Activated CD4-positive, alpha-beta T cell treated with anti-CD3 and anti-CD28 coated beads for 48 hours (primary cell): ENCODE measurements at regions not wholly inside any gene's neighbourhood (a gene's known extent, or its start where the extent isn't known, plus 50 kb on each side); places are given as distances from the start of the nearest gene placed in this dataset.
"Not testable (repeated sequence)": the region's sequence is repeated elsewhere in the genome, so short reads cannot be mapped to it uniquely, and the experiment has no call there.

ENCODE experiments used
- DNase-seq: peaks from one replicate; pipeline ENCODE4 v3.0.0-alpha.2; 2020

DNA sequence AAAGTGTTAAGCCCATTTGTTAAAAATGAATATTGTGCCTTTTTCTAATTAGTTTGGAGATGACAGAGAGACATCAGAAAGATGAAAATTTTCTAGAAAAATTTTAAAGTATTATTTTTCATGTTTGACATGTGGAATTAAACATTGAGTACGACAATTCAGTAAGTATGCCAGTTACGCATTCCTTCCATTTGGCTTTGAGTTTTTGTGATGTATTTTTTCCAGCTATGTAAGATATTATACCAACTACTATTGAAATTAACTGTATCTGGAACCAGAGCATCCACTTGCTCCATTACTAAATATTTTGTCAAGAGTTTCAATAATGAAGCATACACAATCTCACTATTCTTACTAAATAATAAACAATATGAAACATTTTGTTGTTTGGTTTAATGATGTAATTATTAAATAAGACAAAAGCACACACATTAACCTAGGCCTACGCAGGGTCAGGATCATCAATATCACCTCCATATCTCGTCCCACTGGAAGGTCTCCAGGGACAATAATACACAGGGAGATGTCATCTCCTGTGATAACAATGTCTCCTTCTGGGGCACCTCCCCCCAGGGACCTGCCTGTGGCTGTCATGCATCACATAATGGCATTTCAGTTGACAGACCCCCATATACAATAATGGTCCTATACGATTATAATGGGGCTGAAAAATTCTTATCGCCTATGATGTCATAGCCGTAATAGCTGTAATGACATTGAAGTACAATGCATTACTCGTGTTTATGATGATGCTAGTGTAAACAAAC is 274.1 kb downstream of the REEP3 start:
- no peak for DNase-seq

DNA sequence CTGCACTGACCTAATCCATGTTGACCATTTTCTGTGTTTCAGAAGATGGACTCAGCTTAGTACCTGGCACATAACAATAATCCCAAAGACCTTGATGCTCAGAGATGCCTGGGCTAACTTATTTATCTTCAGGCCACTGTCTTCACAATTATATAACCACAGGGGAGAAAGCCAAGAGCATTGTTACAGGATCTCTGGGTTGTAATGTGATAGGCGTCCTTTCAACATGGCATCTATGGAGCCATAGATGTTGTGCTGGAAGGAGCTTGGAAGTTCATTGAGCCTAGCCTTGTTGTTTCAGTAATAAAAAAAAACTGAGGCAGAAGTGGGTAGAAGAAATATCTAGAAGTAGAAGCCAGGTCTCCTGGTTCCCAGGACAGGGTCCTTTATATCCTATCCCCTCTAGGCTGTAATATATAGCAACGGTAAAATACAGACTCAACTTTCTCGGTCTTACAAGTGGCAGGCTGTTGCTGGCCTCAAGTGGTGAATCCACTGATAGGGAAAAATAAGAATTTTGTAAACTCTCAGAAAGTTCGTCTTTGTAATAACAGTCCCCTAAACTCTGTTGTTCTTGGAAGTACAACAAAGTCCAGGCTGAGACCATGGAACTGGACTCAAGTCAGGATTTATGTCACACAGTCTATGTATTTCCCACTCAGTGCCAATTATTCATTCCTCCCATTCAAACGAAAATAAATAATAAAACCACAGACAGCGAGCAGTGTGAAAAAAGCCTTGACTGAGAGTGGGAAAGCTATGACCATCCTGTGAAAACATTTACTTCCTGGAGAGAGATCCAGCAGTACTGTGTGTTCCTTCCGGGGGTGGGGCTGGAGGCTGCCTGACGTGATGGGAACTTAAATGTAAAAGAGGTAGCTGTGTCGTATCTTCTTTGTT is 277.6 kb downstream of the REEP3 start:
- no peak for DNase-seq

DNA sequence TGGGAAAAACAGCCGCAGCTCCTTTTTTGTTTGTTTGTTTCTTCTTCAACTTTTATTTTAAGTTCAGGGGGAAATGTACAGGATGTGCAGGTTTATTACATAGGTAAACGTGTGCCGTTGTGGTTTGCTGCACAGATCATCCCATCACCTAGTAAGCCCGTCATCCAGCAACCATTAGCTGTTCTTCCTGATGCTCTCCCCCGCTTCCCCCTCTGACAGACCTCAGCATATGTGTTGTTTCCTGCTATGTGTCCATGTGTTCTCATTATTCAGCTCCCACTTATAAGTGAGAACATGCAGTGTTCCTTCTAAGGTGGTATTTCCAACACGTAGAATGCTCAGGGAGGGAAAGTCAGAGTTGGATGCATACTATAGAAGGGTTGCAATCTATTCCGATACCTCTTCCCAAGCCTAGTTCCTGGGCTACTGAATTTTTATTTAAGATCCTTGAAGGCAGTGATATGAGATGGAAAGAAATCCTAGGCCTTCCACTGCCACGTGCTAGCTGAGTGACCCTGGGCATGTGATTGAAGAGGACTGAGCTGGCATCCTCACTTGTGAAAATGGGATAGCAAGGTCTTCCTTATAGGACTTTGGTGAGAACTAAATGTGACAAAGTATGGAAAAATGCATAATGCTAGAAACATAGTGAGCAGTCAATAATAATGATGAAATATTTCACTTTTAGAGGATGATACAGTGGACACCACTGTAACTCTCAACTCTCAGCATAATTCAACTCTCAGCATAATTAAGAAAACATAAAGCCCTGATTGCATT is 278.5 kb downstream of the REEP3 start:
- no peak for DNase-seq

DNA sequence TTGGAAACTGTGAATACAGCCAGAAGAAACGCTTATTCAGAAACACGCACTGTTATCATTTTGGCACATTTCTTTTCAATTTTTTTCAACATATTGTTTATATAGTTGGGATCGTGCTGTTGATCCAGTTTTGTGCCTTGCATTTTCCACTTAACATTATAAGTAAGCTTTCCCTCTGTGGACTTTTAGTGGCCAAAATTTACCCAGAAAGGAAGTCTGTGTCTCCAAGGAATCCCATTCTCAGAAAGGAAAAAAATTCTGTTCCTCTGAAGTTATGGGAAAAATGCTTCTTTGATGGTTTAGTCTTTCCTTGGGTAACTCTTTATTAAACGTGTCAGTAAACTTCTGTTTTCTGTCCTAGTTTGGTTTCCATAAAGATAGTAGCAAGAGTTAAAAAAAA is 280.0 kb downstream of the REEP3 start:
- DNase-seq: no peak

DNA sequence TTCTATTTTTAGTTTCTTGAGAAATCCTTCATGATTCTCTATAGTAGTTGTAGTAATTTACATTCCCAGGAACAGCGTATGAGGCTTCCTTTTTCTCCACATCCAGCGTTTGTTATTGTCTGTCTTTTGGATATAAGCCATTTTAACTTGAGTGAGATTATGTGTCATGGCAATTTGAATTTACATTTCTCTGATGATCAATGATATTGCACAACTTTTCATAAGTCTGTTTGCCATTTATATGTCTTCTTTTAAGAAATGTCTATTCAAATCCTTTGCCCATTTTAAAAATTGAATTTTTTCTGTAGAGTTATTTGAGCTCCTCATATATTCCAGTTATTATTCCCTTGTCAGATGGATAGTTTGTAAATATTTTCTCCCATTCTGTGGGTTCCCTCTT is 285.1 kb downstream of the REEP3 start:
- DNase-seq: no peak

DNA sequence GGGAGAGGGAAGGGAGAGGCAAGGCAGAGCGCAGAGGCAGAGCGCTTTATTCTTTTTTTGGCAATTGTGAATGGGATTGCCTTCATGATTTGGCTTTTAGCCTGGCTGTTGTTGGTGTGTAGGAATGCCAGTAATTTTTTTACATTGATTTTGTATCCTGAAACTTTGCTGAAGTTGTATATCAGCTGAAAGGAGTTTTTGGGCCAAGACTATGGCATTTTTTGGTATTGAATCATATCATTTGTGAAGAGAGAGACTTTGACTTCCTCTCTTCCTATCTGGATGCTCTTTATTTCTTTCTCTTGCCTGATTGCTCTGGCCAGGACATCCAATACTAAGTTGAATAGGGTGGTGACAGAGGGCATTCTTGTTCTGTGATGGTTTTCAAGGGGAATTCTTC is 291.3 kb downstream of the REEP3 start:
- DNase-seq: no peak

DNA sequence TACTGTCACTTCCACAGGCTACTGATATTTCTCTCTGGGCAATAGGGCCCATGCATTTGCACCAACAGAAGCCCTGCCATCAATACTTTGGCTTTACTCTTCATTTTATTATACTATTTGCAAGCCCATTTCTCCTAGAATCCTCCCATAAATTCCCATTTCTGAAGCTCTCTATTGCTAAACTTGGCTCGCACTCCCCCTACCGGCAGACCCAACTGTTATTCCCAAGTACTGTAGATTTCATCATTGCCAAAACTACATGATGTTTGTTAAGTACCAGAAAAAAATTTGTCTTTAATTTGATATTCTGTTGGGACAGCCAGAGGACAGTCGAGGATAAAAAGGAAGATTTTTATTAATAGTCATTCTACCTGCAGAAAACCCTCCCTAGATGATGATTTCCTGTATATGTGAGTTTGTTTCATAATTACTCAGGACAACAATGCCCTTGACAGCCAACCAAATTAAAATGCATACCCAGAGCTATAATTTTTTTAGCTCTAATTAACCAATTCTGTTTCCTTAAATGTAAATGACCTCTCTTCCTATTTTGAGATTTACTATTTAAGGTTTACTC is 298.6 kb downstream of the REEP3 start:
- peak; percentile 33 for DNase-seq

DNA sequence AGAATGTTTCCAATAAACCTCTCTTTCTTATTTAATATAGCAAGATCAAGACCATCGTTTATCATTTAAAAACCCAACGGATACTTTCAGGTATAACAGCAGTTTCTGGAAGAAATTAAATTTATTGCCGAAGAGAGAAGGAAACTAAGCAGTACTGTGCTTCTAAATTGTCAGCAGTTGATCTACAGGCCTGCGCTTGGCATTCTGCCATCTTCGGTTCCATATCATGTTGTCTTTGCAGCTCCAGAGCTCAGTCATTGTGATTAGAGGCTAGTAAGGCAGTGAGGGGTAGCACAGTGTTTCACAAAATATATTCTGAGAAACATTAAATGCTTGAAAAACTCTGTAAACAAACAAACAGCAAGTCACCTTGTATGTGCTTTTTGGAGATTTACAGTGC is 301.3 kb downstream of the REEP3 start:
- no peak for DNase-seq

DNA sequence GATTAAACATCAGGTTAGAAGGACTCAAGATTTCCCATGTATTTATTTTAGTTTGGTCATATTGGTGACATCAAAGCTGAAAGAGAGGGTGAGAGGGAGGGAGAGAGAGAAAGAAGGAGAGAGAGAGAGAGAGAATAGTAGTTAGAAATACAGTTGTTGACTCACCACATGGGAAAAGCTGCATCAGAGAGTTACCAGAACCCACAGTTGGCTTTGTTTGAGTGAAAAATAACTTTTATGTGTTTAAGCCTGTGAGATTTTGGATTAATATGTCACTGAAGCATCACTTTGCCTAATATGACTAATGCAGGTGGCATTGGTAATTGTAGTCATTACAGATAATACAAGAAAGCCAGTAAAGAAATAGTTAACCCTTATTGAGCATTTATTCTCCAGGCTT is 303.9 kb downstream of the REEP3 start:
- DNase-seq: no peak

DNA sequence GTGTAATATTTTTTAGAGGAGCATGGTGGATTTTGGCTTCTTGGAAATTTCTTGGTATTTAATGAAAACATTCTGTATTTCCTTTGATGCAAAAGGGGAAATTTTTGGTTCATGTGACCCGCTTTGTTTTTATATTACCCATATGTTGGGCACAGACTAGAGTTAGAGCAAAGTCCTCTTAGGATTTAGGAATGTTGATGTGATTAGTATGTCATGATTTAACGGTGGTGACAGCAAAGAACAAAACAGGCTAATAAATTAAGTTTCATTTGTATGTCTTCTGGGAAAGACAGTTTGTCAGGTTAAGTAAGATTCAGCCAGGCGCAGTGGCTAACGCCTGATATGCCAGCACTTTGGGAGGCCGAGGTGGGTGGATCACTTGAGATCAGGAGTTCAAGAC is 304.6 kb downstream of the REEP3 start:
- DNase-seq: no peak

DNA sequence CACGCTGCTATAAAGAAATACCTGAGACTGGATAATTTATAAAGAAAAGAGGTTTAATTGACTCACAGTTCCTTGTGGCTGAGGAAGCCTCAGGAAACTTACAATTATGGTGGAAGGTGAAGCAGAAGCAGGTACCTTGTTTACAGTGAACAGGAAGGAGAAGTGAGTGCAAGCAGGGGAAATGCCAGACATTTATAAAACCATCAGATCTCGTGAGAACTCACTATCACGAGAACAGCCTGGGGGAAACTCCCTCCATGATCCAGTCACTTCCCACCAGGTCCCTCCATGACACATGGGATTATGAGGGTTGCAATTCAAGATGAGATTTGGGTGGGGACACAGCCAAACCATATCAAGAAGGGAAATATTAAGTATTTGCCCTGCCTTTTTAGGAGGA is 305.8 kb downstream of the REEP3 start:
- DNase-seq: not testable (repeated sequence)

DNA sequence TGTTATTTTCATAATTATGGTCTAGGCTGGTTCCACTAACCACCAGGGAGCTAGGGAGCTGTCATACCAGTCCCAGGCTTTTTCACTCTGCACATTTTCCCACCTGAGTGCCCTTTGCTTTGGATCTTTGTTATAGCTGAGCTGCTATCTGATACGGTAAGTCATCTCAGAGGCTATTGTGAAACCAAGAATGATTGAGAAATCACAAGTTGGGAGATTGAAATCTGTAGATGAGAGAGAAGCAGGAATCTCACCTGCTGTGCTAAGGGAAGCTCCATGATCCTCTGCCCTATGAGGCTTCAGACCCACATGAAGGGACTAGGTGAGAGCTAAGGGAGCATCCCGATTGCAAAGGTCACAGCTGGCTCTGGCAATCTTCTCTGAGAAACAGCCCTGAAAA is 307.8 kb downstream of the REEP3 start:
- no peak for DNase-seq

DNA sequence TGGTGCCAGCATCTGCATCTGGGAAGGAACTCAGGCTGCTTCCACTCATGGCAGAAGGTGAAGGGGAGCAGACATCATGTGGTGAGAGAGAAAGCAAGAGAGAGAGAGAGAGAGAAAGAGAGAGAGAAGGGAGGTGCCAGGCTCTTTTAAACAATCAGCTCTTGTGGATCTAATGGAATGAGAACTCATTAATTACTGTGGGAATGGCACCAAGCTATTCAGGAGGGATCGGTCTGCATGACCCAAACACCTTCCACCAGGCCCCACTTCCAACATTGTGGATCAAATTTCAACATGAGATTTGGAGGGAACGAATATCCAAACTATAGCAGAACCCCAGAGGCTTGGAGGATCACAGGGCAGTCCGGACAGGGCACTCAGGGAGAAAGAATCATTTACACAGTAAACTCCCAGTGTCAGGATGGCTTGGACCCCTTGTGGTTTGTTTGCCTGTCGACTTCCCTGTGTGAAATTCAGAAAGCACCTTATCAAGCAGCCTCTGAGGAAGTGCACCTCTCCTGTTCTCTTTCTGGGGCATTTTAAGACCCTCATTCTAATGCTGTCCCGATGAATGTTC is 308.5 kb downstream of the REEP3 start:
- DNase-seq: no peak

DNA sequence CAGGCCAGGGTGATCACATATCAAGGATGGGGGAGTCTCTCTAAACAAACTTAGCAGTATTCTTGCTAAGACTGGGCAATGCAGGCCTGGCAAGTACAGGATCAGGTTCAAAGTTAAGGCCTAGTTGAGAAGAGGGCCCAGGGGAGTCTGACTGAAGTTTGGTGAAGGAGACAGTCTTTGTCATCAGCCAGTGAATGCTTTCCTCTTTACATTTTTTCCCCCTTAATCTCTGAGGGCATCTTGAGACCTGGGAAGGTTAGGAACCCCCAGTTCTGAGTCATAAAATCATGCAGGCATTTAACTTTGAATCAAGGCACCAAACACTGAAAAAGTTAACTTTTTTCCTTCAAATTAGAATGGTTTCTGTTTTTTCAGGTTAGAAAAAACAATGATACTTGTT is 311.5 kb downstream of the REEP3 start:
- no peak for DNase-seq

DNA sequence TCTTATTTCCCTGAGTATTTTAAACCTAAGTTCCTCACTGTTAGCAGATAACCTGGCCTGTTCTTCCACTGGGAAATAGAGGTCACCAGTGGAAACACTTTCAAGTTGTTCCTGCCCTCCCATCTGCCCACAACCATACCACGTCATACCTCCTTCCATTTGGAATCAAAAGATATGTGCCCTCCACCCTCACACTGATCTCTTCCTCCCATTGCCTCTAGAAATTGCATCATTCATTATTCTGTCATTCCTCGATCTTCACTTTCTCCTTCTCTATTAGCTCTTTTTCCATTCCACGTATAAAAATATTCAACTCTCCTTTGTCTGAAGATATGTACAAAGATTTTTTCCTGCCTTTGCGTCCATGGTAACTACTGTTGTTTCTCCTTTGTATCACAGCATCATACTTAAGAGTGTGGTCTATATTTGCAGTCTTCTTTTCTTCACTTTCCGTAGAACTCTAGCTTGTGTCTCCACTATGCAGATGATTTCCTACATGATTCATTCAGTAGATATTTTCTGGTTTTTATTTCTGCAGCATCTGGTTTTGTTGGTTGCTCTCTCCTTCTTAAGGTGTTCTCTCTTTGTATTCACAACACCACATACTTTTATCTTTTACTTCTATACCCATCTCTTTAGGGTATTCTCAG is 312.3 kb downstream of the REEP3 start:
- no peak for DNase-seq

DNA sequence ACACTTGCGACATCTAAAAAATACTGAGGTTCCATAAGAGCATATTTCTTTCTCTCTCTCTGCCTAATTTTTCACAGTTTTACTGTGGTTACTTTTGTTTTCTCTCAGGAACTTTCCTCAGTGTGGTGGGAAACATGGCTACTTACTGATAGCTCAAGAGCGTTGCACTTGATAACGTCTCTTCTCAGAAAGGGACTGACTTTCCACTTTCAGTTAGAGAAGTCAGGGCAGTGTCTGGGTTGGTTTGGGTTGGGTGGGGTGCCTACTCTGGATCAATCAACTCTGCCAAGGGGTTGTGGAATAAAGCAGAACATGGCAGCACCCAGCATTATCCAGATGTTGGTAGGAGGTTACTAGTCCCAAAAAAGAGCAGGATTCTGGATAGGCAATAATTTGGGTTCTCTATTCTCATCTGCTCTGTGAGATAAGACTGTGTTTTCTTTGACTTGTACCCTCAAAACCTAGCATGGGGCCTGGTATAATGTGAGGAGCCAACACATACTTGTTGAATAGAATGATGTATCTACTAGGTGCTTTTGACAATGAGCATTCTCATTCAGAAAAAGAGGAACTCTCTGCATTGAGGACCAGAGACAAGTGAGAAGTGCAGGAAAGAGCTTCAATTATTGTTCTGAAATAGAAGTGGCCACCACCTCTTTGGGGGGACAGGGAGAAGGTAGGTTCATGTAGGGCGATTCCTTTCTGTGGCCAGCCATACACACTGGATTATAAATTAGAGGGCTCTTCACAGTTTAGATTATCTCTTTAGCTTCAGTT is 315.7 kb downstream of the REEP3 start:
- no peak for DNase-seq

DNA sequence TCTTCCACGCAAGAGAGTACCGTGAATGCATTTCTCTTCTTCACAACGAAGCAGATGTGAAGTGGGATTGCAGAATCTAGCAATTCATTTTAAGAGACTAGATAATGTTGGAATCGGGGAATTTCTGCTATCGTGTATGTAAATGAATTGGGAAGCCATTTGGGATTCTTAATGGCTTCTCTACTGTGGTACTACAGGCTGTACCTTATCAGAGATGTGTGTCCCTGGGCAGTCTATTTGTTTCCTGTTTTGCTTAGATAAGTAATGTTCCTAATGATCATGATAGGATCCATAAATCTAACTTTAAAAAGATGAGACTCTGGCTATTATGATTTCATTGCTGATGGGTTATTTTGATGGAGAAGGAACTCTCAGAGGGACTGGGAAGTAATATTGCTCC is 320.6 kb downstream of the REEP3 start:
- DNase-seq: no peak

DNA sequence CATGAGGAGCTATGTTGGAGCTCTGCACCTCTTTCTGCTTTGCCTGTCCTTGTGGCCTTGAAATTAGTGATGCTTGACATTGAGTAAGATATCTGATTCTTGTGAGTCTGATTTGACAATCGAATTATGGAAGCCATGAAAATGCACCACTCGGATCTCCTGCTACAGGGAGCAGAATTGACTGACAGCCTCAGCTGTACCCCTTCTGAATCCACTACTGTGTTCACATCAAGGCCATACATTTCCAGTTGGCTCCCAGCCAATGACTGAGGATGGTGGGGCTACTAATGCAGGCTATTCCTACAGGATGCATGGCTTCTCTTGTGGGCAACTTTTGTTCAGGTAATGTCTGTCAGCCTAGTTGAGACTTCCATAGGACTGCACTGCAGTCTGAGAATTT is 321.9 kb downstream of the REEP3 start:
- no peak for DNase-seq

DNA sequence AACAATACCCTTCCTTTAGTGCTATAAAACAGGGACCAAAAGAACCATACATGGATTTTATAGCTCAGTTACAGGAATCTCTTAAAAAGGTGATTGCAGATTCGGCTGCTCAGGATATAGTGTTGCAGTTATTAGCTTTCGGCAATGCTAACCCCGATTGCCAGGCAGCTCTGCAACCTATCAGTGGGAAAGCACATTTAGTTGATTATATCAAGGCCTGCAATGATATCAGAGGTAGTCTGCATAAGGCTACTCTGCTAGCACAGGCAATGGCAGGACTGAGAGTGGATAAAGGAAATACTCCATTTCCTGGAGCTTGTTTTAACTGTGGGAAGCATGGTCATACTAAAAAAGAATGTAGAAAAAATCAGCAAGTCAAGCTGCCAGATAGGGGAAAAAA is 327.7 kb downstream of the REEP3 start:
- DNase-seq: not testable (repeated sequence)

DNA sequence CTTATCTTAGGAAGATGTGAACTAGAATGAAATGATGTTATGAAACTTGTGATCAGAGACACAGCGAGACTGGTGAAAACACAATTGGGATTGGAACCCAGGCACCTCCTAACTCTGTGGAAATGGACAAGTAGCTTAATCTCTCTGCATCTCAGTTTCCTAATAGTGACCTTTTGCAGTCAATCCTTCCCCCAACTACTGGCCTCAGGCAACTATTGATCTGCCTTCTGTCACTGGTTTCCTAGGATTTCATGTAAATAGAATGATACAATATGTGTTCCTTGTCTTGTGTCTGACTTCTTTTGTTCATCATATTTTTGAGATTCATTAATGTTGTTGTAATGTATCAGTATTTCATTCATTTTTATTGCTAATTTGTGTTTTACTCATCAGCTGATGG is 341.7 kb downstream of the REEP3 start:
- no peak for DNase-seq

DNA sequence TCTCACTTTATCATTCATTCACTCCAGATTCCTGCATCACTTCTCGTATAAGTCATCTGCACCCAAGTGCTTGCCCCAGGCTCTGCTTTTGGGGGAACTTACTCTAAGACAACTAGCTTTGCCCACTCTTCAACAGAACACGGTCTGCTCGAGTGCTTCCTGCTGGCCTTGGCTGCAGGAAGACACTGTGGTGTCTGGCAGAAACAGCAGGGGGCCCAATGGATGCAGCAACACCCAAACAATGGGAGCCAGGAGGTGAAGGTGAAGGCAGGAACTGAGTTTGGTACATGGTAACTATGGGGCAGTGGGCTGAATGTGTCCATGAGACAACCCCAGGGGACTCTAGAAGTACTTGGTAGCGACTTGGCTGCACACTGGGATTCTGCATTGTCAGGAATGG is 344.0 kb downstream of the REEP3 start:
- no peak for DNase-seq
